ENCODE measurements at regions not wholly inside any gene's neighbourhood (a gene's known extent, or its start where the extent isn't known, plus 50 kb on each side); places are given as distances from the start of the nearest gene placed in this dataset.
"Not testable (repeated sequence)": the region's sequence is repeated elsewhere in the genome, so short reads cannot be mapped to it uniquely, and the experiment has no call there.

DNA sequence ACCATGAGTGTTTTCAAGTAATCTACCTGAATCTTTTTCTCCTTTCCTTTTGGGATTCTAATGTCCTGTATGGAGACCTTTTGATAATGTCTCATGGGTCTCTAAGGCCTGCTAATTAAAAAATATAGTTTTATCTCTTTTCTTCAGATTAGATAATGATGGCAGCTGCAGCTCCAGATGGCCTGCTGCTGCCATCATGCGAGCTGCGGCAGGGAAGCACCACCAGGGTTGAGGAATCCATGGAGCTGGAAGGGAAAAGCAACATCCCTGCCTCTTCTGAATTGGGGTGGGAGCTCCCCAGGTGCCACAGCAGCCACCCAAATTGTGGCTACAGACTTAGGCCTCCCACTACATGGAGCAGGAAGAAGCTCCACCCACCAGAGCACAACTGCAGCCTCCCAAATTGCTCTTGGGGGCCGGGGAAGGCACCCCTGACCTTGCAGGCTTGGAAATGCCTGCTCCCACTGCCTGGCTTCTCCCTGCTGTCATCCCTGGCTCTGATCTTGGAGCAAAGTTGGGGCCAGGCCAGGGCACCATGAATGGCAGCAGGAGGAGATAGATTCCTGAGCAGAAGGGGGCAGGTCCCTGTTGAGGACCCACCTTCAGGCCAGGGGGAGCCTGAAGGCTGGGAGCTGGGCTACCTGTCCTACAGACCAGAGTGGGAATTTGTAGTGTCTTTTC lies 189.6 kb upstream of the MAN1A1 start:
- DNase-seq (ENCODE audit: low spot score): no peak

DNA sequence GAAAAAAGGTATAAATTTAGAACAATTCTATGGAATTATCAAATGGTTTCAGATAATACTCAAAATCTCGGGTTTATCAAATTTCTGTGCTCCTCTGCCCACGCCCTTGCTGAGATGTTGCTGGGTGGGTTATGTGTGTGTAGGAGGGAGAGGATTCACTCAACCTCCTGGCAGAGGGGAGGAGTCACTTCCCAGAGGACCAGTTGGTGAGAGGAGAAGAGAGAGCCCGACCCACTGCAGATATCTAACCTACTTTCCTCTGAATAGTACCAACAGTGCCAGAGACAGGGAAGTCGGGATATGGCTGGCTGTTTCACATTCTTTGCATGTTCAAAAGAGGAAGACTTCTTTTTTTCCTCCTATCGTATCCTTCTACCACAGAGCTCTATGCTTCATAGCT lies 187.1 kb upstream of the MAN1A1 start:
- DNase-seq (ENCODE audit: low spot score): no peak

DNA sequence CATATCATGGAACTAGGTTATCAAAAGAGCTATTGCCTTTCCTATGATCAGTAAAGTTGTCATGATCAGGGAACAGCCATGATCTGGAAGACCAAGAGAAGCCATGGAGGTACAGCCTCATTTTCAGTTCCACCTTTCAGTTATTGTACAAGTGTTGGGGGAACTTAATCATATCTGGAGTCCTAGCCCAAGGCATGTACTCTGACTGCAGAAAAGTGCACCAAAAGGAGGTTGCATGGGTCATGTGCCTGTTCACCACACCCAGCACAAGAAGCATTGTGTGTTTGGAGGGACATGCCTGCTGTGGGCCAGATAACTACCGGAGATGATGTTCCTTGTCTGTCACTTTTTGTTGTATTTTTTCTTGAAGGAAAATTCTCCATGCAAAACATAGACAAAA lies 185.8 kb upstream of the MAN1A1 start:
- no peak for DNase-seq (ENCODE audit: low spot score)

DNA sequence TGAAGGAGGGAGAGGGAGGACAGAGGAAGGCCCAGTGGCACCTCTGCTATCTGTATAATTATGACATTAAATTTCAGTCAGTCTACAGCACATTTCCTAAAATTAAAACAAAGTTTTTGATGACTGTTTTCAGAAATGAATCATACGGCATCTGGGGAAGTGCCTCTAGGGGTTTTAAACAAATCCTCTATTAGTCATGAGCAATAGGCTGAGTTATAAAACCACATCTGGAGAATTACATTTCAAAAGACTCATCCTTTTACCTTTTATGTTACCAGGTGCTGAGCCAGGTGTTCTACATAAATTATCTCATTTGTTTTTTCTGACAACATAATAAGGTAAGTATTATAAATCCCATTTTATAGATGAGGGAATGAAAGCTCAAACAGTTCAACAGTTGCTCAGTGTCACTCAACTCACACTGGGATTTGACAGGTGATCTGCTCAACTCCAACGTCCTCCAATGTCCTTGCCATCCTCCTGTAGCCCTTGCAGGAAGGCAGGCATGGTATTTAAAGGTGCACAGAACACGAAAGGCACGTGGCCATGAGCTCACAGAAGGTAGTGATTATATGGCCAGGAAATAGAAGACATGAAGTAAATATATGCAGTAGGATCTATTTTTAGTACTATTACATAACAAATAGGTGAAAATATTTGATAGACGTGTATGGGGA lies 184.2 kb upstream of the MAN1A1 start:
- DNase-seq (ENCODE audit: low spot score): no peak

DNA sequence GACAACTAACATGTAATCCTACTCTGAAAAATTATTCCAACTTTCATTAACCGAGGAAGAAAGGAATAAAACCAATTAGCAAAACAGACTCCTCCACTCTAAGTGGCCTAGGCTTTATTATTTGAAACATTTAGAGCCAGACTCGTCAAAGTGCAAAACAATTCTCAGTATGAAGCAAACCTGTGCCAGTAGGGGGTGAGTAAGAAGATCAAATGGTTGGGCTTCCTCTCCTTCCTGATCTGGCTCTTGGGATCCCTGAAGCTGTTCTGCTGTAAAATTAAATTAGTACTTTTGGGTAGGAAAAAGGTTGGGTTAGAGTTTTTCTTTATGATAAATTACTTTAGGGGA lies 177.6 kb upstream of the MAN1A1 start:
- no peak for DNase-seq (ENCODE audit: low spot score)

DNA sequence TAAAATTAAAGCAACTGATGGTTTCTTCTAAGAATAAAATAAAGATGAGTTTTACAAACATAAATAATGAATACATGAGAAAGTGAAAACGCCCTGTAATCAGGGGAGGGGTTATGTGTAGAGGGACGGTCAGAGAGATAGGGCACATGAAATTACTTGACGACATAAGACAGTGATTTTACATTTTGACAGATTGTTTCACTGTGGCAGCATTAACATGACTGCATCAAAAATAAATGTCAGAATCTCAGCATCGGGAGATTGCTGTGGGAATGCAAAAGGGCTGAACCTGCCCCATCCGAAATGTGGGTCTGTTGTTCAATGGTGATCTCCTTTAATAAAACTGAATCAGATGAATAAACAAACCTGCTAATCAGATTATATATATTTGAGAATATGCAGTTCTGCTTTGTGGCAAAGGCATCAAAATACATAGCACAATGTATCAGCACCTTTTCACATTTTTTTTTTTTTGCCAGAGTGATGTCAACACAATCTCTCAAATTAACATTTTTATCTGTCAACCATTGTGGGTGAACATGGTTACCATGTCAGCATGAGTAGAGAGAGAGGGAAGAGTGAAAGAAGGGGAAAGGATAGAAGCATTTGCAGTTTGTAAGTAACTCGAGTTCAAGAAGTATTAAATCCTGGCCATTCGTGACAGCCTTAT lies 177.1 kb upstream of the MAN1A1 start:
- no peak for DNase-seq (ENCODE audit: low spot score)

DNA sequence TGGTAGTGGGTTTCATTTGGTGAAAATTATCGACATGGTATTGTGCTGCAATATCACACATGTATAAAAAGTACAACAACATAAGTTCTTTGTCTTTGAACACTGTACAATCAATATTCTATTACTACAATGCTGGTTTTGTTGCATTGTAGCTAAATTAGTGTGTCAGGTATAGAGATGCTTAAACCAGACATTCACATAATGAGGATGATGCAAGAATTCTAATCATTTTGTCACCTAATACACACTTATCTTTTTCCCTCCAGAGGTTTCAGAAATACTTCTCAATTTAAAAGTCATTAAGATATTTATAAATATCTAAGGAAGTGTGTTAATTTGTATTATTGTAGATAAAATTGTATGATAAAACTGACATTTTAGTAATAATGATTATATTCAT lies 174.8 kb upstream of the MAN1A1 start:
- DNase-seq (ENCODE audit: low spot score): no peak

DNA sequence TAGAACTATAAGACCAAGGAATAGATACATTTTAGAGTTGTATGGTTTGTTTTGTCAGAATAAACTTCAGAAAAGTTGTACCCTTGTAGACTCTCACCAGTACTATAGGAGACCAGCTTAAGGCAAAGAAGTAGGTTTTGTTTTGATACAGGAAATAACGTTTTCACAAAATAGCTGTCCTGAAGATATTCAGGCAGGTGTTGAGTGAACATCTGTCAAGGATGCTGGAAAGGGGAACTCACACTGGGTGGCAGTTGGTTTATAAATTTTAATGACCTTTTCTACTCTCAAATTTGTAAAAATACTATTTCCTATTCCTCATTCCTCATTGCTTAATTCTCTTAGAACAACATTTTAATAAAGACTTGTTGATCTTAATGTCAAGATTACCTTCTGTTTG lies 174.0 kb upstream of the MAN1A1 start:
- no peak for DNase-seq (ENCODE audit: low spot score)

DNA sequence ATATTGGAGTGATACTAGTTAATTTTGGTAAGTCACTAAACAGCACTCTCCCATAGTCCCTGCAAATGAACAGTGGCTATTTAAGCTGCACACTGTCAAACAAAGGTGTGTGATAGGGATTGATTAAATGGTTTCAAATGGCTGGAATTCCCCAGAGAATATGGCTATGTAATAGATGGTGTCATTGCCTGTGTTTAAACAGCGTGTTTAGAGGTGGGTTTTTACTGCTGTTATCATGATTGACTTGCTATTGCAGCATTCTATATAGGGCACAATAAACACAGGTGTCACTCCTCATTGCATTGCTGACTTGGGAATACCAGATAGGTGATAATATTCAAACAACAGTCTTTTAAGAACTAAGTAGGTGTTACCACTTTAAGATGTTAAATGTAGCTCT lies 171.7 kb upstream of the MAN1A1 start:
- no peak for DNase-seq (ENCODE audit: low spot score)

DNA sequence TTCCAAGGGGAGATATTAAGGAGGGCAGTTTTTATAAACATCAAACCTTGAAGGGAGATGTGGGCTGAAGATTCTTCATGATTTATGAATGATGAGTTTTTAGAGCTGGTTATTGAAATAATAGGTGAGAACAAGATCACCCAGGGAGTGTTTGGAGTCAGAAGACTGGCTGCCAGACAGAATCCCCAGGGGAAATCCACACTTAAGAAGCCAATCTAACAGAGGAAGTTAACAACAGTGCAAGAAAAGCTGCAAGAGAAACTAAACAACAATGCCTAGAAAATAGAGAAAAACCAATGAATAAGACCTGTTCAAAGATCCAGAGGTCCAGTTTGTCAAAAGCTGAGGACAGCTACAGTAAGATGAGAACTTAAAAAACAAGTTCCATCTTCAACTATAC lies 167.9 kb upstream of the MAN1A1 start:
- no peak for DNase-seq (ENCODE audit: low spot score)

DNA sequence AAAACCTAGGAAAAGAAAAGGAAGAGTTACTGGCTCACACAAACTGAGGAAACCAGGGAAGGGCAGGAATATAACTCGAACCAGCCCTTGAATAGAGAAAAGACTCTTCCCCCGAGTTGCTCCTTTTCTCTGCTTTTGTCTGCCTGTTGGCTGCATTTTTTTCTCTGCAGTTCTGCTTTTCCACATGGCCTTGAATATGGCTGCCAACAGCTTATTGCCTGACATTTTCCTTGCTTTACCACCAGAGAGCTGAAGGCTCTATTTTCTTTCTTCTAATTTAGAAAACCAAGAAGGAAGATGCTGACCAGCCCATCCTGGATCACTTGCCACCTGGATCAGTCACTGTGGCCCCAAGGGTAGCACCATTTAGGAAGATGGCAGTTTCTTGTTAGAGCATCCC lies 164.8 kb upstream of the MAN1A1 start:
- no peak for DNase-seq (ENCODE audit: low spot score)

DNA sequence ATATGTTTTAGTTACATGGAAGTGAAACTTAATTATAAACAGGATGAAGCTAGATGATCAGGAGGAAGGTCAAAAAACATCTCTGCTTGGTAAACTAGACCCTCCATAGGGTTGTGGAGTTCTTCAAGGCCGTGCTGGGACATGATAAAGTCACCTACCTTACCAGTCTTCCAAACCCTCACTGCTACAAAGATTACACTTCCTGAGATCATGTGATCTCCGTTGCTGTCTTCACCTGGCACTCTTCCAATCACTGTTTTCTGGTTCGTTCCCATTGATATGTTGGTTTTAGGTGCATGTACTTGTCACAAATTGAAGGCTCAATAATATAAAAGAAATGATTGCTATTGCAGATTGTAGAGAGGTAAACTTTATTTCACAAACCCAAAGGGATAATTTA lies 161.5 kb upstream of the MAN1A1 start:
- DNase-seq (ENCODE audit: low spot score): no peak

DNA sequence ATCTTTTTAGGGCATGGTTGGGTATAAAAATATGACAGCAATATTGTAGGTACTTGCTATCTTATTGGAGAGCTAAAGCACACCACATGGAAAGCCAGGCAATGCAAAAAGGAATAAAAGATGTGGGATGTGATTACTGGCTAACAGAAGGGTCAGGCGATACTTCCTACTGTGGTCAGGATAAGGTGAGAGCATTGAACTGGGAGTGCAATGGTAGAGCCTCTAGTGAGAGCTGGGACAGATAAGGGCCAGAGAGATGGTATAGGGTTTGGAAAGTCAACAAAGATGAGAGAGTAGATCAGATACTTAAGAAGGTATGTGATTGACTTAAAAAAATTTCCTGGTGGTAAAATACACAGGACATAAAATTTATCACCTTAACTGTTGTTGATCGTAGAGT lies 160.7 kb upstream of the MAN1A1 start:
- DNase-seq (ENCODE audit: low spot score): no peak

DNA sequence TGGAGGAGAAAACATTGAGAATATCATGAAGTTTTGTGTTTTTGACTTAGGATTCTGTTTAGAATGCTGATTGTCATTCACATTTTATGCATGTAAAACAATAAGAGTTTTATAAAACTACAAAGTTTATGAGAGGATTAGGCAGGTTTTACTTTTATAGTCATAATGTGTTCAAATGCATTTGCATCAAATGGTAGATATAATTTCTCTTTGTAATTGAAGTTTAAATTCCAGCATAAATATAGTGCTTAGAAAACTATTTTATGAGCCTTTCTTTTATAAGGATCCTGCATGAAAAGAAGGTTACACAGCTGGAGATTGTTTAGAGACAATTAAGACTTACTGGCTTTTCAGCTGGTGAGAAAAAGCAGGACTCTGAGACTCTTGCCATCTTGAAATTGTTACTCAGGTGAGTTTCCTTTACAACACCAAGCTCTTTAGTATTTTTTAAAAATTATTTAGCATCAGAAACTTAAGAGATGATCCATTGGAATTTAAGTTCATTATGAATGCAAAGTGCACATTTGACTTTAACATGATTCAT lies 157.1 kb upstream of the MAN1A1 start:
- no peak for DNase-seq (ENCODE audit: low spot score)

DNA sequence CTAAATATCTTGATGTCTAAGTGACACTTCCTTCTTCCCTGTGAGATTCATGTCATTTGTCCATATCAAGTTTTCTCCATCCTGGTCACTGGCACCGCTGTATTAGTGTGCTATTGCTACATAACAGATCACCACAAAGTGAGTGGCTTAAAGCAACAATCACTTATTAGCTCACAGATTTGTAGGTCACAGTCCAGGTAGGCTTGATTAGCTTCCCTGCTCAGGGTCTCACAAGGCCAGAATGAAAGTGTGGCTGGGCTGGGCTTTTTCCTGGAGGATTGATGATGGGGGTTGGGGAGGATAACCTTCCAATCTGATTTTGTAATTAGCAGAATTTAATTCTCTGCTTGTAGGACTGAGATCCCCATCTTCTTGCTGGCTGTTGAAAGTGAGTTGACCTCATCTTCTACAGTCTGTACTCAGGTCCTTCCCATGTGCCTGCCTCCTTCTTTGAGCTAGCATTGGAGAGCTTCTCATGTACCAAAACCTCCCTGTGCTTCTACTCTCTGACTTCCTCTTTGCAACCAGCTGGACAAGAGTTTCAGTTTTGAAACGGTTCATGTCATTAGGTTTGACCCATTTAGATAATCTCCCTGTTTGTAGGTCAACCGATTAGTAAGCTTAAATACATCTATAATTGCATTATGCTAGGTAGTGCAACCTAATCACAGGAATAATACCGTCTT lies 152.4 kb upstream of the MAN1A1 start:
- DNase-seq (ENCODE audit: low spot score): no peak

DNA sequence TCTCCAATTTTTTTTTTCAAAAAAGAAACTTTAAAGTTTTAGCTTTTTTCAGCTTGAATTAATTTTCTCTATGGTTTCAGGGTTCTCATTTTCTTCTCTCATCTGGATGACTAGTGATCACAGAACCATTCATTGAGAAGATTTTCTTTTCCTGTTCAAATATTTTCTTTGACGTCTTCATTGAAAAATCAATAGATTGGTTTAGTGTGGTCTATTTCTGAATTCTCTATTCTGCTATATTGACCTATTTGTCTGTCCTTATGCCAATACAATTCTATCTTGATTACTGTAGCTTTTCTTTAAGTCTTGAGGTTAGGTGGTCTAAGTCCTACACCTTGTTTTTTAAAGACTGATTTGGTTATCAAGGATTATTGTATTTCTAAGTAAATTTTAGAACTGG lies 150.2 kb upstream of the MAN1A1 start:
- no peak for DNase-seq (ENCODE audit: low spot score)

DNA sequence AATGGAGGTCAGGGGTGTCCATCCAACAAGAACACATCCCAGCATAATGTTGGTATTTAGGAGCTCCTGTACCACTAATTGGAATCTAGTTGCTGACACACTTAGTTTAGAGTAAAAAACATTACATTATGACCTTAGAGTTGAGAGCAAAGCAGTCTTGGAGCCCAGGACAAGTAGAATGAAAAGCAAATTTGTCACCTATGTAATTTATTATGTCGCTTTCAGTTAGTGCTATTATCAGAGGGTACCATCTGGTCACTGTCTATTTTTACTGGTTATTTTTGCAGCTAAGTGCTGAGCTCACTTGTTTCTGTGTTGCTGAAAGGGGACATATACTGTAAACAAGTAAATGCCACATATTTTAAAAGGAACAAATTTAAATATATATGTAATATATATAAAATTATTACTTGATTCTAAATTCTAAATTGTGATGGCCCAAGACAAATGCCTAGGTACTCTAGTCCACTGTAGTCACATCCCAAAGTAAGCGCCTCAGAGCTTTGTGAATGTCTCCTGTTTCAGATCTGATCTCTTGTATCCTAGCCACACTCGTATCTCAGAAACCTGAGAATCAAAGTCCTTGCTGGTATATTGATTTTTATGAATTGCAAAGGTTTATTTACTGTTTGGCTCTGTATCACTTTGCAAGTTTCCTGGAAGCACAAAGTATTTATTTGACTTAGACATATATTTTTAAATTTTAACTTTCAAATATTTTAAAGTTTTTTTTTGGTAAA lies 148.6 kb upstream of the MAN1A1 start:
- DNase-seq (ENCODE audit: low spot score): no peak

DNA sequence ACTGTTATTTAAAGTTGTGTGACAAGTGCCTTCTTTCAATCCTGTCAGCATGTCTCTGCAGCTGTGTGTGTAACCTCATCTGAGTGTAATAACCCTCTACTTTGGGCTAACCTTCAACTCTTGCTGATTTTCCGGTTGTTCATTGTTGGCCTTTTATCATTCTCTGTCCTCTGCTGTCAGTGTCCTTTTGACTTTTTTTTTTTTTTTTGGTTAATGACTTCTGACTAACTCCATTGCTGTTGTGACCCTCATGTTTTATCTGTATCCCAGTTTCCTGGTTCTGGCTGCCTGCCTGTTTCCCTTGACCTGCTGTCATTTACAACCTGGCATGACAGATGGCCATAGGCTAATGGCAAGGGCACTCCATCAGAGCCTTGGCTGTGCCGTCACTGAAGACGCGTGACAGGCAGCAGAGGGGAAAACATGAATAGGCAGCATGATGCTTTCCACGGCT lies 145.7 kb upstream of the MAN1A1 start:
- DNase-seq (ENCODE audit: low spot score): no peak

DNA sequence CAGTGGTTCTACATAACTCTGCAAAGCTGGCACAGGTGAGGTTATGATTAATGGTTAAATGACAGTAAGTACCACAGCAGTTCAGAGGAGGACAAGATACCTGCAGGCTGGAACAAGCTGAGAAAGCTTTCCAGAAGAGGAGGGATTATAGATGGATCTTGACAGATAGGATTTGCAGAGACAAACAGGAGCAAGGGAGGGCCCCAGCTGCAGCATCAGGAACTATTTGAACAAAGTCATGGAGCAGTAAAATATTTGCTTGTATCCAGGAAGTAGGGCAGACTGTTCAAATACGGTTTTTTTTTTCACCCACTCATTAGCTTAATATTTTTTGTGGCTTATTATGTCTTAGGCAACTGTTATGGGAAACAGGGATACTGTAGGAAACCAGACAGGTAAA lies 144.4 kb upstream of the MAN1A1 start:
- no peak for DNase-seq (ENCODE audit: low spot score)

DNA sequence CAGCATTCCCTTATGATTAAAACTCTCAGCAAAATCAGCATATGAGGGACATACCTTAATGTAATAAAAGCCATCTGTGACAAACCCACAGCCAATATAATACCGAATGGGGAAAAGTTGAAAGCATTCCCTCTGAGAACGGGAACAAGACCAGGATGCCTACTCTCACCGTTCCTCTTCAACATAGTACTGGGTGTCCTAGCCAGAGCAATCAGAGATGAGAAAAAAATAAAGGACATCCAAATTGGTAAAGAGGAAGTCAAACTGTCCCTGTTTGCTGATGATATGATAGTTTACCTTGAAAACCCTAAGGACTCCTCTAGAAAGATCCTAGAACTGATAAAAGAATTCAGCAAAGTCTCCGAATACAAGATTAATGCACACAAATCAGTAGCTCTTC lies 141.6 kb upstream of the MAN1A1 start:
- not testable (repeated sequence) for DNase-seq (ENCODE audit: low spot score)

DNA sequence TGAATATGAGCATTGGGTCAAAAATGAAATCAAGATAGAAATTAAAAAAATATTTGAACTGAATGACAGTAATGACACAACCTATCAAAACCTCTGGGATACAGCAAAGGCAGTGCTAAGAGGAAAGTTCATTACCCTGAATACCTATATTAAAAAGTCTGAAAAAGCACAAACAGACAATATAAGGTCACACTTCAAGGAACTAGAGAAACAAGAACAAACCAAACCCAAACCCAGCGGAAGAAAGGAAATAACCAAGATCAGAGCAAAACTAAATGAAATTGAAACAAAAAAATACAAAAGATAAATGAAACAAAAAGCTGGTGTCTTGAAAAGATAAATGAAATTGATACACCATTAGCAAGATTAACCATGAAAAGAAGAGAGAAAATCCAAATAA lies 140.5 kb upstream of the MAN1A1 start:
- not testable (repeated sequence) for DNase-seq (ENCODE audit: low spot score)

DNA sequence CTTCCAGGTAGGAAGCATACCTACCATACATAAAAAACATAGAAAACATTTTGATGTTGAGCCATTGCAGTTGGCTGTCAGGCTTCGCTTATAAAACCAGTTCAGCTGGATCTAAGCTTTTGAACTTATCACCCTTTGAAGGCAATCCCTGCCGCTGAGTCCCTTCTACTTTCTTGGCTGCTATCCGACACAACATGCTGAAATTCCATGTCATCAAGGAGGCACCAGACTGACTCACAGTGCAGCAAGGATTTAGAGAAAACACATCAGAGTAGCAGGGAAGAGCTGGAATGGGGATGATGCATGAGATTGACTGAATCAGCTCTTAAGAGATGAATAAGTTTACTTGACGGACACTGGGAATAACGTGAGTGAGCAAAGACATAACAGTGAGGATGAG lies 135.0 kb upstream of the MAN1A1 start:
- DNase-seq (ENCODE audit: low spot score): no peak
